HCT116 (cell line): ENCODE measurements at regions not wholly inside any gene's neighbourhood (a gene's known extent, or its start where the extent isn't known, plus 50 kb on each side); places are given as distances from the start of the nearest gene placed in this dataset.
A peak's percentile ranks its signal among the peaks of the same experiment; 100 is the strongest.

Source experiments
- EZH2 ChIP-seq: fragments of 200-600 bp; sonication (generic); IDR thresholded peaks from 2 replicates; pipeline ENCODE4 v1.6.1; 2017; ENCODE audit warnings: antibody characterized with exemption, mixed run types
- JUND ChIP-seq: IDR thresholded peaks from 2 replicates; pipeline ENCODE4 v1.6.1; 2012
- POLR2A ChIP-seq: IDR thresholded peaks from 2 replicates; pipeline ENCODE4 v1.7.0; 2011; ENCODE audit warnings: borderline replicate concordance; ENCODE audit not compliant: insufficient read depth, insufficient read length; ENCODE audit errors: extremely low read depth
- POLR2AphosphoS5 ChIP-seq: IDR thresholded peaks from 2 replicates; pipeline ENCODE4 v1.6.1; 2011; ENCODE audit warnings: mild to moderate bottlenecking, low read depth, low read length, moderate library complexity
- RAD21 ChIP-seq: IDR thresholded peaks from 2 replicates; pipeline ENCODE4 v1.6.1; 2012; ENCODE audit warnings: low read depth, mild to moderate bottlenecking
- SIN3A ChIP-seq: IDR thresholded peaks from 2 replicates; pipeline ENCODE4 v1.6.1; 2012; ENCODE audit warnings: low read depth
- TF ChIP-seq, protein P1 (sequence below): IDR thresholded peaks from 2 replicates; pipeline ENCODE4 v1.6.1; 2011; ENCODE audit warnings: mild to moderate bottlenecking, low read length, moderate library complexity; ENCODE audit not compliant: insufficient replicate concordance; ENCODE audit errors: extremely low read depth
- TF ChIP-seq, protein P2 (sequence below), 3 experiments: fragments of 200-600 bp in 1 of 3; sonication (generic) in 1 of 3; IDR thresholded peaks in 2 of 3; conservative IDR thresholded peaks in 1 of 3; 2 replicates each; pipeline ENCODE4 v1.5.1; 2012 to 2017; ENCODE audit warnings: low read depth in 2 of 3, low read length in 2 of 3, antibody characterized with exemption in 1 of 3, borderline replicate concordance in 1 of 3, control low read depth in 1 of 3, mild to moderate bottlenecking in 1 of 3, mixed read lengths in 1 of 3, mixed run types in 1 of 3, moderate library complexity in 1 of 3; ENCODE audit not compliant: insufficient read depth in 1 of 3
- TF ChIP-seq, protein P3 (sequence below): IDR thresholded peaks from 2 replicates; pipeline ENCODE4 v1.6.1; 2012
- TF ChIP-seq, protein P4 (sequence below): IDR thresholded peaks from 2 replicates; pipeline ENCODE4 v1.6.1; 2012; ENCODE audit warnings: low read depth

DNA sequence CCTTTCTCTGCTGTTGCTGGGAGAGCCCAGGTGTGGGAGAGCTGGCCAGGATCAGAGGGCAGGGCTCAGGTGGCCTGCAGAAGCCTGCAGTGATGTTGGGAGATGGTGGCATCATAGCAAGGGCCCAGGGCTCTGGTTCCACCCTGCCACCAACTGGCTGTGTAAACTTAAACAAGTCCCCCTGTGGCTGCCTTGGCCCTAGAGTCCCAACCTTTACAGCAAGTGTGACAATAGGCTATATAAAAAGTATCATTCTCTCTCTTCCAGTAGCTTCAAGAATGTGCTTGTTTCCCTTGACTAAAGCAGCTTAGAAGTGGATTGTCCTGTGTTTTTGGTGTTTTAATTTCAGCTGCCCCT, 201.8 kb upstream of the E2F8 start:
- no peak for TF ChIP-seq POLR2AphosphoS5
- no peak for TF ChIP-seq POLR2A
- TF ChIP-seq, protein P1, sequence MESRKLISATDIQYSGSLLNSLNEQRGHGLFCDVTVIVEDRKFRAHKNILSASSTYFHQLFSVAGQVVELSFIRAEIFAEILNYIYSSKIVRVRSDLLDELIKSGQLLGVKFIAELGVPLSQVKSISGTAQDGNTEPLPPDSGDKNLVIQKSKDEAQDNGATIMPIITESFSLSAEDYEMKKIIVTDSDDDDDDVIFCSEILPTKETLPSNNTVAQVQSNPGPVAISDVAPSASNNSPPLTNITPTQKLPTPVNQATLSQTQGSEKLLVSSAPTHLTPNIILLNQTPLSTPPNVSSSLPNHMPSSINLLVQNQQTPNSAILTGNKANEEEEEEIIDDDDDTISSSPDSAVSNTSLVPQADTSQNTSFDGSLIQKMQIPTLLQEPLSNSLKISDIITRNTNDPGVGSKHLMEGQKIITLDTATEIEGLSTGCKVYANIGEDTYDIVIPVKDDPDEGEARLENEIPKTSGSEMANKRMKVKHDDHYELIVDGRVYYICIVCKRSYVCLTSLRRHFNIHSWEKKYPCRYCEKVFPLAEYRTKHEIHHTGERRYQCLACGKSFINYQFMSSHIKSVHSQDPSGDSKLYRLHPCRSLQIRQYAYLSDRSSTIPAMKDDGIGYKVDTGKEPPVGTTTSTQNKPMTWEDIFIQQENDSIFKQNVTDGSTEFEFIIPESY = no peak
- TF ChIP-seq JUND = no peak
- TF ChIP-seq, protein P2, sequence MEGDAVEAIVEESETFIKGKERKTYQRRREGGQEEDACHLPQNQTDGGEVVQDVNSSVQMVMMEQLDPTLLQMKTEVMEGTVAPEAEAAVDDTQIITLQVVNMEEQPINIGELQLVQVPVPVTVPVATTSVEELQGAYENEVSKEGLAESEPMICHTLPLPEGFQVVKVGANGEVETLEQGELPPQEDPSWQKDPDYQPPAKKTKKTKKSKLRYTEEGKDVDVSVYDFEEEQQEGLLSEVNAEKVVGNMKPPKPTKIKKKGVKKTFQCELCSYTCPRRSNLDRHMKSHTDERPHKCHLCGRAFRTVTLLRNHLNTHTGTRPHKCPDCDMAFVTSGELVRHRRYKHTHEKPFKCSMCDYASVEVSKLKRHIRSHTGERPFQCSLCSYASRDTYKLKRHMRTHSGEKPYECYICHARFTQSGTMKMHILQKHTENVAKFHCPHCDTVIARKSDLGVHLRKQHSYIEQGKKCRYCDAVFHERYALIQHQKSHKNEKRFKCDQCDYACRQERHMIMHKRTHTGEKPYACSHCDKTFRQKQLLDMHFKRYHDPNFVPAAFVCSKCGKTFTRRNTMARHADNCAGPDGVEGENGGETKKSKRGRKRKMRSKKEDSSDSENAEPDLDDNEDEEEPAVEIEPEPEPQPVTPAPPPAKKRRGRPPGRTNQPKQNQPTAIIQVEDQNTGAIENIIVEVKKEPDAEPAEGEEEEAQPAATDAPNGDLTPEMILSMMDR (IDR thresholded peaks at IDR 0.05 in 2 of 3, conservative IDR thresholded peaks at IDR 0.05 in 1 of 3; ENCODE audit: borderline replicate concordance in 1 of 3, insufficient read depth in 1 of 3, low read depth in 2 of 3, low read length in 2 of 3) = 0 out of 6 replicates have a peak, but pooled peaks of 1 of the 3 experiments have one; percentile 1
- TF ChIP-seq, protein P3, sequence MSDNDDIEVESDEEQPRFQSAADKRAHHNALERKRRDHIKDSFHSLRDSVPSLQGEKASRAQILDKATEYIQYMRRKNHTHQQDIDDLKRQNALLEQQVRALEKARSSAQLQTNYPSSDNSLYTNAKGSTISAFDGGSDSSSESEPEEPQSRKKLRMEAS = no peak
- TF ChIP-seq RAD21 = no peak; the same call in 1 of the 2 replicates
- TF ChIP-seq SIN3A = no peak
- TF ChIP-seq, protein P4, sequence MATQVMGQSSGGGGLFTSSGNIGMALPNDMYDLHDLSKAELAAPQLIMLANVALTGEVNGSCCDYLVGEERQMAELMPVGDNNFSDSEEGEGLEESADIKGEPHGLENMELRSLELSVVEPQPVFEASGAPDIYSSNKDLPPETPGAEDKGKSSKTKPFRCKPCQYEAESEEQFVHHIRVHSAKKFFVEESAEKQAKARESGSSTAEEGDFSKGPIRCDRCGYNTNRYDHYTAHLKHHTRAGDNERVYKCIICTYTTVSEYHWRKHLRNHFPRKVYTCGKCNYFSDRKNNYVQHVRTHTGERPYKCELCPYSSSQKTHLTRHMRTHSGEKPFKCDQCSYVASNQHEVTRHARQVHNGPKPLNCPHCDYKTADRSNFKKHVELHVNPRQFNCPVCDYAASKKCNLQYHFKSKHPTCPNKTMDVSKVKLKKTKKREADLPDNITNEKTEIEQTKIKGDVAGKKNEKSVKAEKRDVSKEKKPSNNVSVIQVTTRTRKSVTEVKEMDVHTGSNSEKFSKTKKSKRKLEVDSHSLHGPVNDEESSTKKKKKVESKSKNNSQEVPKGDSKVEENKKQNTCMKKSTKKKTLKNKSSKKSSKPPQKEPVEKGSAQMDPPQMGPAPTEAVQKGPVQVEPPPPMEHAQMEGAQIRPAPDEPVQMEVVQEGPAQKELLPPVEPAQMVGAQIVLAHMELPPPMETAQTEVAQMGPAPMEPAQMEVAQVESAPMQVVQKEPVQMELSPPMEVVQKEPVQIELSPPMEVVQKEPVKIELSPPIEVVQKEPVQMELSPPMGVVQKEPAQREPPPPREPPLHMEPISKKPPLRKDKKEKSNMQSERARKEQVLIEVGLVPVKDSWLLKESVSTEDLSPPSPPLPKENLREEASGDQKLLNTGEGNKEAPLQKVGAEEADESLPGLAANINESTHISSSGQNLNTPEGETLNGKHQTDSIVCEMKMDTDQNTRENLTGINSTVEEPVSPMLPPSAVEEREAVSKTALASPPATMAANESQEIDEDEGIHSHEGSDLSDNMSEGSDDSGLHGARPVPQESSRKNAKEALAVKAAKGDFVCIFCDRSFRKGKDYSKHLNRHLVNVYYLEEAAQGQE = no peak
- TF ChIP-seq EZH2 = no peak
